ENCODE measurements at regions not wholly inside any gene's neighbourhood (a gene's known extent, or its start where the extent isn't known, plus 50 kb on each side); places are given as distances from the start of the nearest gene placed in this dataset.
"Not testable (repeated sequence)": the region's sequence is repeated elsewhere in the genome, so short reads cannot be mapped to it uniquely, and the experiment has no call there.

- no peak for DNase-seq
Observed at GRCh38 chr2:180258579-180258978, 251.5 kb upstream of the CWC22 start.

DNA sequence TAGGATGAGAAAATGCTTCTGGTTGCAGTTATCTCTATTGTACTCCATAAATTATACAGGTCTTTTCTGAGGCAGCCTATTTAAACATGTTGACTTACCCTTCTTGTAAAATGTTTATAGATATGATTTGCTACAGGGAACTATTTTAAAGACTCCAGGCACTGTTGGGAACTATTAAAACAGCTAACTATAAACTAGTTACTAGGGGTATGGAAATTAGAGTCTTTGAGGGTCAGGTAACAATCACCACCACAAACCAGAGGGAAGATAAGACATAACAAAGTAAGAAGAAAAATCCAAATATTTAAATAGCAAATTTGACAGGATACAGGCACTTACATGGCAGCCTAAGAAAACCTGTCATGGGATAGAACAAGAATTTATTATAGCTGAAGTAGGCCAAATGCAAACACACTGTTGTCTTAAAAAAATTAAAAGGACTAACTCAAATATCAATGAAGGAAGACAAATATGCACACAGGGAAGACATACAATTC, 251.0 kb upstream of the CWC22 start:
- DNase-seq: no peak

GRCh38 chr2:180257247-180257646, 250.2 kb upstream of the CWC22 start:
- DNase-seq: no peak

GRCh38 chr2:180255981-180256380, 248.9 kb upstream of the CWC22 start:
- DNase-seq: no peak

DNA sequence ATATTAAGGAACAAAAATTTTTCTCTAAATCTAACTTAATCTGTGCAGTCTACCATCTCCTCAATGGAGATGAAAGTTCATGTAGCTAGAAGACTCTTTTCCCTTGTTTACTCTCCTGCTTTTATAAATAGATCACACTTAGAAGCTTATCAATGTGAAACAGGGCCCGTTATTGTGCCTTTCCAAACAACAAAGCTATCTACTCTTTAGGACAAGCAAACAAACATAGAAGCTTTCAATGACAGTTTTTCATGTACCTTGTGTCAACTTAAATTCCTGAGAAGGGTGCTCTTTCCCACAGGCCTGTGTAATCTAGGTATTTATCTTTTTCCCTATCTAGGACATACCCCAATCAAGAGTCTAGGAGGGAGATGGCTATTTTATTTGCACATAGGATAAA, 247.8 kb upstream of the CWC22 start:
- DNase-seq: no peak

DNA sequence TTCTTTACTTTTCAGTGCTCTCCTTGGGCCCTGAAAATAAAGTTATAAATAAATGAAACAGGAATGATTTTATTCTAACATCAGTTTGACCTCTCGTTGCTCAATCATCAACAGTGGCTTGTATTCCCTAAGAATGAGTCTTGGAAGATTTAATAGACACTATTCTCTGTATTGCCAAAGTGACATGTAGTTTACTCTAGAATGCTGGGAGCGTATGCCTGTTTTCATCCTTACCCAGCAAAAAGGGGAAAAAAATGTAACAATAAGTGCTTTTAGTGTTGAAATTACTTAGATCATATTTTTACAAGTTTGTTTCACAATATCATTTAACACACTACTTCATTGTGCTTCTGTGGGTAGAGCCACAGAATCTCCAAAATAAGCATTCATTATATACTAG, 240.6 kb upstream of the CWC22 start:
- no peak for DNase-seq

DNA sequence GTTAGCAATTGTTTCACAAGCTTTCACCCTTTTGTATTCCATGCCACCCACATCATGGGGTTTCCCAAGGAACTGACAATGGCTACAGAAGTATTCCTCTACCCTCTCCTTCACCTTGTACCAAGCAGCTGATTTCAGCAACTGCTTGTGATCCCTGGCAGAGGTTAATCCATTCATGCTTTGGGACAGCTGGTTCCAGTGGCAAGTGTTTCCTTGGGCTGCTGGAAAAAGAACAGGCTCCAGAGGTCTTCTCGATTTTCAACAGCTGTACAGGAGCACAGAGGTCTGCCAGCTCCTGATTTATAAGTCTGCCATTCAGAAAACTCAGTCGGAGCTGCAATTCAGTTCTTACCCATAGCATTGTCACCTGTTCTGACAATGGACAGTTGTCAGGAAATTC, 239.2 kb upstream of the CWC22 start:
- DNase-seq: no peak

DNA sequence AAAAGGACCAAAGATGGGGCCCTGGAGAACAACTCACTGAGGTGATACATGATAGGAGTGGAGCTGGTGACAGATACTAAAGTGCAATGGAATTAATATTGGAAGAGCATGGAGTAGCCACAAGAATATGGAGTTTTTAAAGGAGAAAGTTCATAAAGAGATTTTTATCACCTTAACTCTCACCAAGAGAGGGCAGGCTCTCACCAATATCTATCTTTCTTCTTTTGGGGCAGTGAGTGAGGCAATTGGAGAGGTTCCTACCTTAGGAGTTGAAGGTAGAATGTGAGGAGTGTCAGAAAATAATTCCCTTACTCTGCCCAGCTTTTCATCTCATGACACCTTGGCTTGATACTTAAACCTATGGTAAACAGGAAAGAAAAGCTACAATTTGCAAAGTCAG, 233.7 kb upstream of the CWC22 start:
- no peak for DNase-seq

DNA sequence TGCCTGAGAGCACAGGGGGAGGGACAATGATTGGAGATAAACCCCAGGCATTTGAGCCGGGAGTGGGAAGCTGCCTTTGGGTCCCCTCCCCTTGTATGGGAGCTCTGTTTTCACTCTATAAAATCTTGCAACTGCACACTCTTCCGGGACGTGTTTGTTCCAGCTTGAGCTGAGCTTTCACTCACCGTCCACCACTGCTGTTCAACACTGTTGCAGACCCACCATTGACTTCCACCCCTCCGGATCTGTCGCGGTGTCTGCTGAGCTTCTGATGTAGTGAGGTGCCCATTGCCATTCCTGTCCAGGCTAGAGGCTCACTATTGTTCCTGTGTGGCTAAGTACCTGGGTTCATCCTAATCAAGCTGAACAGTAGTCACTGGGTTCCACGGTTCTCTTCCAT, 231.6 kb upstream of the CWC22 start:
- DNase-seq: no peak

DNA sequence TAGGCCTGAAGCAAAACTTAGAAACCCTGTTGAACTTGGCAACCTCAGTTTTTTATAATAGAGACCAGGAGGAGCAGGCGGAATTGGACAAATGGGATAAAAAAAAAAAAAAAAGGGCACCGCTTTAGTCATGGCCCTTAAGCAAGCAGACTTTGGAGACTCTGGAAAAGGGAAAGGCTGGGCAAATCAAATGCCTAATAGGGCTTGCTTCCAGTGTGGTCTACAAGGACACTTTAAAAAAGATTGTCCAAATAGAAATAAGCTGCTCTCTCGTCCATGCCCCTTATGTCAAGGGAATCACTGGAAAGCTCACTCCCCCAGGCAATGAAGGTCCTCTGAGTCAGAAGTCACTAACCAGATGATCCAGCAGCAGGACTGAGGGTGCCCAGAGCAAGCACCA, 229.0 kb upstream of the CWC22 start:
- not testable (repeated sequence) for DNase-seq

GRCh38 chr2:180235506-180235905, 228.4 kb upstream of the CWC22 start:
- DNase-seq: not testable (repeated sequence)

GRCh38 chr2:180234991-180235390, 227.9 kb upstream of the CWC22 start:
- DNase-seq: not testable (repeated sequence)

DNA sequence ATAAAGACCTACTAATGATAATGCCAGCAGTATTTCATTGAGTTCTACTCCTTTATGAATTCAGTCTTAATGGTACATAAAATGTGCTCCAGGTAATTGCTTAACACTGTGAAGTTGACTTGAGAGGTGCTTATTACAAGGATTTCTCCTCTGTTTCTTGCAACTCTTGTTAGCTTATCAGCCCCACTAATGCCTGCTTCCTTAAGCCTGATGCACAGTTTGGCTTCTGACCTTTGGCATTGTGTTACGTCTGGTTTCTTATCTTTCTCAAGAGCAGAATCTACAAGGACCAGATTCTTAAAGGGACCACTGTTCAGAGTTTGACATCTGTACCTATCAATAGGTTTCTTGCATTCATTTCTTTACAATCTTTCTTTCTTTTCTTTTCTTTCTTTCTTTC, 223.9 kb upstream of the CWC22 start:
- DNase-seq: no peak

DNA sequence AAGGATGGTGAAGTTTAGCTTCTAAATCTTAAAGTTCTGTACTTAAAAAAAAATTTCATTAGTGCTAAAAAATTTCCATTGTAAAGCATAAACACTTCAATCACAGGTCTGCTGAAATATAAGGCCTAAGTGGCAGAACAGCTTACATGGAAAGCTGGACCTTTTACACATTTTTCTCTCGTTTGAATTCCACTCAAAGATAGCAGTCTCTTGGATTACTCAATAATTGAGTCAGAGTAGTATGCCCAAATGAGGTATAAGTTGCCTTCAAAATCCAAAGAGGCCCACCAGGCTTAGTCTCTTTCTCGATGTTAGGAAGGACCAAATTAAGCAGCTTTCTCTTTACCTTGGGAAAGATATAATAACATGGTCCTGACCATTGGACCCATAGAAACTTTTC, 220.4 kb upstream of the CWC22 start:
- no peak for DNase-seq

DNA sequence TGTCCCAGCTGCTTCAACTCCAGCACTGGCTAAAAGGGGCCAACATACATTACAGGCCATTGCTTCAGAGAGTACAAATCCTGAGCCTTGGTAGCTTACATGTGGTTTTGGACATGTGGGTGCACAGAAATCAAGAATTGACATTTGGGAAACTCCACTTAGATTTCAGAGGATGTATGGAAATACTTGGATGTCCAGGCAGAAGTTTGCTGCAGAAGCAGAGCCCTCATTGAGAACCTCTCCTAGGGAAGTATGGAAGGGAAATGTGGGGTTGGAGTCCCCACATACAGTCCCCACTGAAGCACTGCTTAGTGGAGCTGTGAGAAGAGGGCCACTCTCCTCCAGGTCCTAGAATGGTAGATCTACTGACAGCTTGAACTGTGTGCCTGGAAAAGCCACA, 218.0 kb upstream of the CWC22 start:
- DNase-seq: no peak

DNA sequence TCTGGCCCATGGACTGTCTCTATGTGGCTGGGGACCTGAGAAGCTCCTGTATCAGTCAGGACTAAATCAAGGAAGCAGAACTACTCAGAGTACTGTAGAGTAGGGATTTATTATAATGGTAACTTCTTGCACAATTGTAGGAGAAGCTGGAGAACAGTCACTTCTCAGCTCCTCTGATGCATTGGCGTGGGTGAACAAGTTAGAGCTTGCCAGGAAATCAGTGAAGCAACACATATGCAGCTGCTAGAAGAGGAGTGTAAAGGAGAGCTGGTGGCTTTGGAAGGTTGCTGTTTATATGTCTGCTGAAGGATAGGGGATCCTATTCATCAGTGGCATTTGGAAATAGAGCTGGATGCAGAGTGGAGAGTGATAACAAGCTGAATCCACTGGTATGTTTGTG, 215.5 kb upstream of the CWC22 start:
- no peak for DNase-seq

DNA sequence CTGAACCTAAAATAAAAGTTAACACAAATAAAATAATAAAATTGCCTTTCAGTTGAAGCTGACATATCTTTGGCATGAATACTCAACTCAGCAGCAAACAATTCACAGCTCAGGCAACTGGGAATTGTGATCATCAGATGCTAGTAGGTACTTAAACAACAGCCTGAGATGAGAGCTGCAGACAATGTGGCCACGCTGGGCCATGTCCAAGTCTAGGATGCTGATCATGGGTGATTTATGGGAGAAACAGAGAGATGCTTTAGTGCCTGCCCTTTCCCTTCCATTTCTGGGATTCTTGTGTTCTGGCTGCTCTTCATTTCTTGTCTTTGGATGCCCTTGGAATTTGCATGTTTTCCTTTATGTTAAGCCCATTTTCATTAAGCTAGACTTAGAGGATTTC, 212.4 kb upstream of the CWC22 start:
- no peak for DNase-seq

GRCh38 chr2:180208841-180209240, 201.7 kb upstream of the CWC22 start:
- DNase-seq: no peak

DNA sequence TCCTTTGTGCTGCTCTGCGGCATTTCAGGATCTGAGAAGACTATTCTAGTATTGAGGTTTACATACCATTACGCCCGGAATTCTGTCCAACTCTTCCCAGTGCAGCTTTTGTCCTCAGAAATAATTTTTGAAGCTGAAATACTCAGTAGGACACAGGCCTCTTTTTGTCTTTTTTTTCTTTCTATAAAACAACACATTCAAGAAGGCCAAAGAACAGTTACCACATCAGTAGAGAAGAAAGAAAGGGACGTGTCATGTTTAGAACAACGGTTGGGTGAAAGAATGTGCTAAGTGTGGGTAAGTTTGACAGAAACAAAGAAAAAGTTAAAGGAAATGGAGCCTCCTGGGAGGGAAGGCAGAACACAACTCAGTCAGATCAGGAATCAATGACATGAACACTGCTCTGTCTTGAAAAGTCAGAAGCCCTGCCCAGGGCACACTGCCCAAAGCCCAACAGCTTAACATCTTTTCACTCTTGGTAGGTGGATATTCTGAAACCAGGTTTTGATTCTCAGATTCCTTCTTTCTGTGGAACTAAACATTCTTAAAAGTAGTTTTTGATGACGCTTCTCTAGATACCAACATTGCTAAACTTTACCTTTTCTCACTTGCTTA, 198.6 kb upstream of the CWC22 start:
- no peak for DNase-seq

- DNase-seq: no peak
Observed at GRCh38 chr2:180203972-180204371, 196.9 kb upstream of the CWC22 start.

- no peak for DNase-seq
Observed at GRCh38 chr2:180202467-180202951, 195.4 kb upstream of the CWC22 start.

DNA sequence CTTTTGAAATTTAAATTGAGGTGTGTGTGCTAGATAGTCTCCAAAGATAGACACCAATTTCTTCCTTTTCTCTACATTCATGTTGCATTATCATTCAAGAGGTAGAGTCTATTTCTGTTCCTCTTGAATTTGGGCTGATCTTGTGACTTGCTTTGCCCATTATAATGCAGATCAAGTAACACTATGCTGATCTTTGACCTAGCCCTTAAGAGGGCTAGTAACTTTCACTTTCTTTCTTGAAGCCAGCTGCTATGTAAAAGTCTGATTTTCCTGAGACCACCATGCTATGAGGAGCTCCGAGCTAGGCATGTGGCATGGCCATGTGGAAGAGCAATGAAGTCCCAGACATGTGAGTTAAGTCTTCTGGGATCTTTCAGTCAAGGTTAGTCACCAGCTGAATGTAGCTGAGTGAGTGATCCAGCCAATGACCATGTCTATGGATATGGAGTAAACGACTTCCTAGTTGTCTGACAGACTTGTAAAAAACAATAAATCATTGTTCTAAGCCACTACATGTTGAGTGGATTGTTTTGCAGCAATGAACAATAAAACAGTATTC, 189.4 kb upstream of the CWC22 start:
- no peak for DNase-seq

DNA sequence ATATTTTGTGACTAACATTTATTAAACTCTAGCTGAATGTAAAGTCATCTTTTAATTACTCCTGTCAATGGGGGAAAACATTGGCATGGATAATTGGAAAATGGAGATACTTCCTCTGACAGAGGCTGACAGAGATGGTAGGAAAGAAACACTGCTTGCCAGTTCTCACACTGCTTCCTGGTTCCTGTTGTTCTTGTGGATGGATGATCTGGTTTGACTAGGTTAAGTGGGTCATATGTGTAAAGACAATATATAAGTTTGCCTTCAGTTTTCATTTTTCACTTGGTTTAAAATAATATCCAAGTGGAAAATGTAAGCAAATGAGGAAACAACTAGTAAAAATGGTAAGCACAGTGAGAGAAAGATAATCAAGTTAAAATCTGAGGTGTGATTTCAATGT, 188.8 kb upstream of the CWC22 start:
- DNase-seq: no peak

DNA sequence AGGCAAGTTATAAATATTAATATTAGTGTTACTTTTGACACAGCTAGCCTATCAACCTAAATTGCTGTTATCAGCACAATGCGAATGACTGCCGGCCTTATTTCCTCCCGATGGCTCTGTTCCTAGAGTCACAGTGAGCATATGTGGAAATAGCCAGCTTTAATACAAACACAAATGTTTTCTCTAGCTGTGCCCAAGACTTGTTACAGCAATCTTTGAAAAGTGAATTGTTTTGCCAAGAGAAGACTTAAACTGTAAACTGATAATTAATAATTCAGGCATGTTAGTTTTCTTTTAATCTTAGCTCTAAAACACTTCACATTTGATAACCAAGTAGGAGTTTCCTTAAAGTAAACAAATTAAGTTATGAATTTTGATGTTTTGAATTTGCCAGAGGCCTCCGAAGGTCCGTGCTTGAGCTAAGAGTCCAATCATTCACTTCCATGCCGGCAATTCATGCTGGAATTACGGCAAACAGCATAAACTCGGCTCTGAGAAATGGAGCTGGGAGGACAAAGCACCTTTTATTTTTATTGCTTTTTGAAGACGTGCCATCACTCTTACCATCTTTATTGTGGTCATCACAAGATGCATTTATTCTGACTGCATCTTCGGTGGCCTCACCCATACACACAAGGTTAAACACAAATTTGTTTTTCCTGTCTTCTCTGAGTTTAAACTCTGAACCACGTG, 184.5 kb upstream of the CWC22 start:
- no peak for DNase-seq
